ENCODE measurements at regions not wholly inside any gene's neighbourhood (a gene's known extent, or its start where the extent isn't known, plus 50 kb on each side); places are given as distances from the start of the nearest gene placed in this dataset.

- H3K27ac ChIP-seq, result no peak overlapping the region
- no peaks in the 10 kb centered on the region for H3K9me3 ChIP-seq
- H3K36me3 ChIP-seq, result no peaks in the 10 kb centered on the region
- WGBS, 2 donors, result 50 to 81% methylated on average over 1 of the region's 1 CpG
- no peak overlapping the region for H3K4me3 ChIP-seq
- TF ChIP-seq CTCF (IDR thresholded peaks at IDR 0.05) (no peak), EP300 (IDR thresholded peaks at IDR 0.05) (no peak), POLR2A (IDR thresholded peaks at IDR 0.05) (no peak), POLR2AphosphoS5 (IDR thresholded peaks at IDR 0.05) (no peak)
- DNase-seq (no peak), ATAC-seq (ENCODE audit: low FRiP score in 2 of 2) (no peak)
- H3K27me3 ChIP-seq, result no peaks in the 10 kb centered on the region
- H3K4me1 ChIP-seq, result no peaks in the 10 kb centered on the region
These were observed 220.8 kb upstream of the MYL2 start for GRCh38 chr12:111141205-111141604.

GRCh38 chr12:111138016-111138415 is 217.6 kb upstream of the MYL2 start:
- H3K9me3 ChIP-seq, result peaks cover 0 to 8% (median 3%) of the 10 kb centered on the region in 4 donors
- no peak overlapping the region for H3K4me3 ChIP-seq
- WGBS, 2 donors, result 59 to 61% methylated on average over 8 of the region's 8 CpGs
- no peaks in the 10 kb centered on the region for H3K36me3 ChIP-seq
- no peaks in the 10 kb centered on the region for H3K4me1 ChIP-seq
- no peaks in the 10 kb centered on the region for H3K27me3 ChIP-seq
- DNase-seq (no peak), ATAC-seq (ENCODE audit: low FRiP score in 2 of 2) (no peak)
- no peak for TF ChIP-seq POLR2A (IDR thresholded peaks at IDR 0.05)
- no peak for TF ChIP-seq POLR2AphosphoS5 (IDR thresholded peaks at IDR 0.05)
- no peak for TF ChIP-seq EP300 (IDR thresholded peaks at IDR 0.05)
- no peak for TF ChIP-seq CTCF (IDR thresholded peaks at IDR 0.05)
- no peak overlapping the region for H3K27ac ChIP-seq

GRCh38 chr12:111135293-111135832 is 215.0 kb upstream of the MYL2 start:
- no peaks in the 10 kb centered on the region for H3K4me1 ChIP-seq
- H3K27ac ChIP-seq, result no peak overlapping the region
- no peaks in the 10 kb centered on the region for H3K36me3 ChIP-seq
- H3K27me3 ChIP-seq, result no peaks in the 10 kb centered on the region
- peaks cover 0 to 8% (median 3%) of the 10 kb centered on the region in 4 donors for H3K9me3 ChIP-seq
- WGBS, 2 donors, result 96% methylated on average over 5 of the region's 5 CpGs
- no peak for ATAC-seq (ENCODE audit: low FRiP score in 2 of 2)
- no peak overlapping the region for H3K4me3 ChIP-seq
- no peak for DNase-seq
- TF ChIP-seq POLR2AphosphoS5 (IDR thresholded peaks at IDR 0.05) (no peak), POLR2A (IDR thresholded peaks at IDR 0.05) (no peak), EP300 (IDR thresholded peaks at IDR 0.05) (no peak), CTCF (IDR thresholded peaks at IDR 0.05) (no peak)

- Histone ChIP-seq H3K4me3 (no peak overlapping the region), H3K4me1 (no peaks in the 10 kb centered on the region), H3K27me3 (no peaks in the 10 kb centered on the region), H3K9me3 (peaks cover 0 to 7% (median 2%) of the 10 kb centered on the region in 4 donors), H3K27ac (no peak overlapping the region), H3K36me3 (no peaks in the 10 kb centered on the region)
- DNase-seq, result no peak
- no peak for ATAC-seq (ENCODE audit: low FRiP score in 2 of 2)
- no peak for TF ChIP-seq CTCF (IDR thresholded peaks at IDR 0.05)
- no peak for TF ChIP-seq EP300 (IDR thresholded peaks at IDR 0.05)
- TF ChIP-seq POLR2AphosphoS5 (IDR thresholded peaks at IDR 0.05), result no peak
- TF ChIP-seq POLR2A (IDR thresholded peaks at IDR 0.05), result no peak
These were observed 210.0 kb upstream of the MYL2 start for GRCh38 chr12:111130336-111130735.

GRCh38 chr12:111129149-111129767 is 208.9 kb upstream of the MYL2 start:
- DNase-seq, result no peak
- Histone ChIP-seq H3K36me3 (no peaks in the 10 kb centered on the region), H3K4me1 (no peaks in the 10 kb centered on the region), H3K4me3 (no peak overlapping the region), H3K9me3 (peaks cover 0 to 7% (median 0%) of the 10 kb centered on the region in 4 donors), H3K27ac (no peak overlapping the region), H3K27me3 (no peaks in the 10 kb centered on the region)
- no peak for ATAC-seq (ENCODE audit: low FRiP score in 2 of 2)
- 86 to 91% methylated on average over 3 of the region's 3 CpGs for WGBS, 2 donors
- TF ChIP-seq POLR2AphosphoS5 (IDR thresholded peaks at IDR 0.05), result no peak
- TF ChIP-seq EP300 (IDR thresholded peaks at IDR 0.05), result no peak
- no peak for TF ChIP-seq POLR2A (IDR thresholded peaks at IDR 0.05)
- TF ChIP-seq CTCF (IDR thresholded peaks at IDR 0.05), result no peak
